ENCODE measurements at regions not wholly inside any gene's neighbourhood (a gene's known extent, or its start where the extent isn't known, plus 50 kb on each side); places are given as distances from the start of the nearest gene placed in this dataset.
"Not testable (repeated sequence)": the region's sequence is repeated elsewhere in the genome, so short reads cannot be mapped to it uniquely, and the experiment has no call there.

- no peak for DNase-seq (ENCODE audit: low read depth)
- TF ChIP-seq CTCF (IDR thresholded peaks at IDR 0.05; ENCODE audit: control insufficient read depth, insufficient read depth, low read depth, low read length, missing control alignments) = no peak
- no peak overlapping the region for H3K4me3 ChIP-seq (ENCODE audit: control insufficient read depth, low read depth, low read length)
Measured at GRCh38 chr6:151689499-151690201, 117.8 kb upstream of the ESR1 start.

GRCh38 chr6:151690303-151690702 lies 117.2 kb upstream of the ESR1 start:
- no peak for DNase-seq (ENCODE audit: low read depth)
- no peak for TF ChIP-seq CTCF (IDR thresholded peaks at IDR 0.05; ENCODE audit: control insufficient read depth, insufficient read depth, low read depth, low read length, missing control alignments)
- no peak overlapping the region for H3K4me3 ChIP-seq (ENCODE audit: control insufficient read depth, low read depth, low read length)

- no peak for TF ChIP-seq CTCF (IDR thresholded peaks at IDR 0.05; ENCODE audit: control insufficient read depth, insufficient read depth, low read depth, low read length, missing control alignments)
- no peak for DNase-seq (ENCODE audit: low read depth)
- no peak overlapping the region for H3K4me3 ChIP-seq (ENCODE audit: control insufficient read depth, low read depth, low read length)
Measured at GRCh38 chr6:151690768-151691562, 116.5 kb upstream of the ESR1 start.

- no peak overlapping the region for H3K4me3 ChIP-seq (ENCODE audit: control insufficient read depth, low read depth, low read length)
- no peak for DNase-seq (ENCODE audit: low read depth)
- TF ChIP-seq CTCF (IDR thresholded peaks at IDR 0.05; ENCODE audit: control insufficient read depth, insufficient read depth, low read depth, low read length, missing control alignments) = no peak
Measured at GRCh38 chr6:151692216-151692615, 115.3 kb upstream of the ESR1 start.

GRCh38 chr6:151693366-151693765 lies 114.1 kb upstream of the ESR1 start:
- no peak for TF ChIP-seq CTCF (IDR thresholded peaks at IDR 0.05; ENCODE audit: control insufficient read depth, insufficient read depth, low read depth, low read length, missing control alignments)
- H3K4me3 ChIP-seq (ENCODE audit: control insufficient read depth, low read depth, low read length) = no peak overlapping the region
- no peak for DNase-seq (ENCODE audit: low read depth)

GRCh38 chr6:151695156-151695555 lies 112.3 kb upstream of the ESR1 start:
- H3K4me3 ChIP-seq (ENCODE audit: control insufficient read depth, low read depth, low read length) = no peak overlapping the region
- TF ChIP-seq CTCF (IDR thresholded peaks at IDR 0.05; ENCODE audit: control insufficient read depth, insufficient read depth, low read depth, low read length, missing control alignments) = no peak
- no peak for DNase-seq (ENCODE audit: low read depth)

GRCh38 chr6:151696302-151696701 lies 111.2 kb upstream of the ESR1 start:
- not testable (repeated sequence) for DNase-seq (ENCODE audit: low read depth); H3K4me3 ChIP-seq (ENCODE audit: control insufficient read depth, low read depth, low read length)
